HEK293 (cell line): ENCODE measurements at regions not wholly inside any gene's neighbourhood (a gene's known extent, or its start where the extent isn't known, plus 50 kb on each side); places are given as distances from the start of the nearest gene placed in this dataset.
A peak's percentile ranks its signal among the peaks of the same experiment; 100 is the strongest.

Experiments
- CTCF ChIA-PET: fragments of 350-600 bp; formaldehyde crosslinking; extraction: SDS; loops from one replicate; lab custom pipeline; 2021; ENCODE audit warnings: antibody characterized with exemption; lab: Yijun Ruan, JAX
- POLR2A ChIA-PET: fragments of 300-600 bp; formaldehyde crosslinking; extraction: SDS; loops from one replicate; lab custom pipeline; 2020; ENCODE audit warnings: antibody characterized with exemption, inconsistent platforms; lab: Yijun Ruan, JAX
- H3K27ac ChIP-seq: fragments of 200-500 bp; sonication (Bioruptor generic); 2 replicates; pipeline ENCODE4 v1.5.1; 2014; ENCODE audit warnings: low read depth, low read length, control low read depth, inconsistent platforms; ENCODE audit errors: extremely low read depth
- H3K36me3 ChIP-seq, 2 experiments: fragments of 200-500 bp in 1 of 2; sonication (Bioruptor generic) in 1 of 2; 1 replicate in 1 of 2; 2 replicates in 1 of 2; pipeline ENCODE4 v1.5.1; 2014 to 2017; ENCODE audit warnings: inconsistent platforms in 2 of 2, low read length in 2 of 2; ENCODE audit not compliant: control insufficient read depth in 2 of 2, insufficient read depth in 1 of 2
- H3K4me1 ChIP-seq: fragments of 200-500 bp; sonication (Bioruptor generic); 2 replicates; pipeline ENCODE4 v1.5.1; 2014; ENCODE audit warnings: mild to moderate bottlenecking, low read length, inconsistent platforms; ENCODE audit not compliant: control insufficient read depth, insufficient read depth
- H3K4me3 ChIP-seq: 2 replicates; pipeline ENCODE4 v1.5.1; 2011; ENCODE audit warnings: low read depth, mild to moderate bottlenecking, control low read depth, low read length, moderate library complexity
- H3K9me3 ChIP-seq: fragments of 200-500 bp; sonication (Bioruptor generic); 2 replicates; pipeline ENCODE4 v1.5.1; 2014; ENCODE audit warnings: low read depth, low read length, inconsistent platforms; ENCODE audit not compliant: control insufficient read depth, insufficient read depth
- GLI4 ChIP-seq: fragments of 450-650 bp; formaldehyde crosslinking; IDR thresholded peaks from 2 replicates; pipeline ENCODE4 v1.5.1; 2016; ENCODE audit warnings: missing biosample characterization, missing genetic modification characterization
- GLIS1 ChIP-seq: fragments of 450-650 bp; formaldehyde crosslinking; IDR thresholded peaks from 2 replicates; pipeline ENCODE4 v1.5.1; 2016; ENCODE audit warnings: missing biosample characterization, missing genetic modification characterization
- PRDM10 ChIP-seq: fragments of 450-650 bp; formaldehyde crosslinking; IDR thresholded peaks from 2 replicates; pipeline ENCODE4 v1.5.1; 2016; ENCODE audit warnings: missing biosample characterization, missing genetic modification characterization
- SETDB1 ChIP-seq: IDR thresholded peaks from one replicate; pipeline ENCODE4 v1.6.1; 2017; ENCODE audit warnings: mild to moderate bottlenecking, low read length, moderate library complexity, mixed read lengths; ENCODE audit not compliant: insufficient read length
- TCF7L2 ChIP-seq: IDR thresholded peaks from 2 replicates; pipeline ENCODE4 v1.6.1; 2011; ENCODE audit warnings: low read depth, mild to moderate bottlenecking, inconsistent platforms, low read length, moderate library complexity, borderline replicate concordance
- ZNF132 ChIP-seq: fragments of 450-650 bp; formaldehyde crosslinking; IDR thresholded peaks from 2 replicates; pipeline ENCODE4 v1.5.1; 2017; ENCODE audit warnings: missing biosample characterization, missing genetic modification characterization, borderline replicate concordance
- ZNF174 ChIP-seq: fragments of 450-650 bp; formaldehyde crosslinking; IDR thresholded peaks from 2 replicates; pipeline ENCODE4 v1.5.0; 2017; ENCODE audit warnings: missing biosample characterization, mild to moderate bottlenecking, missing genetic modification characterization
- ZNF221 ChIP-seq: fragments of 450-650 bp; formaldehyde crosslinking; IDR thresholded peaks from 2 replicates; pipeline ENCODE4 v1.5.1; 2017; ENCODE audit warnings: missing biosample characterization, missing genetic modification characterization, borderline replicate concordance
- ZNF366 ChIP-seq: fragments of 450-650 bp; formaldehyde crosslinking; conservative IDR thresholded peaks from 2 replicates; pipeline ENCODE4 v1.5.1; 2016; ENCODE audit warnings: missing biosample characterization, missing genetic modification characterization
- ZNF37A ChIP-seq: fragments of 450-650 bp; IDR thresholded peaks from 2 replicates; pipeline ENCODE4 v1.5.1; 2018; ENCODE audit warnings: missing biosample characterization, missing genetic modification characterization
- ZNF398 ChIP-seq: fragments of 450-650 bp; formaldehyde crosslinking; IDR thresholded peaks from 2 replicates; pipeline ENCODE4 v1.5.1; 2017; ENCODE audit warnings: missing biosample characterization, missing genetic modification characterization
- ZNF423 ChIP-seq: fragments of 450-650 bp; formaldehyde crosslinking; IDR thresholded peaks from 2 replicates; pipeline ENCODE4 v1.5.1; 2016; ENCODE audit warnings: missing biosample characterization, missing genetic modification characterization
- ZNF629 ChIP-seq: fragments of 450-650 bp; formaldehyde crosslinking; IDR thresholded peaks from 2 replicates; pipeline ENCODE4 v1.5.1; 2017; ENCODE audit warnings: missing biosample characterization, missing genetic modification characterization
- ZNF76 ChIP-seq: fragments of 450-650 bp; formaldehyde crosslinking; IDR thresholded peaks from 2 replicates; pipeline ENCODE4; 2016; ENCODE audit warnings: low read depth, missing biosample characterization, missing genetic modification characterization, borderline replicate concordance
- ZSCAN30 ChIP-seq: fragments of 450-650 bp; IDR thresholded peaks from 2 replicates; pipeline ENCODE4 v1.5.1; 2018; ENCODE audit warnings: missing biosample characterization, mild to moderate bottlenecking, missing genetic modification characterization, moderate library complexity

GRCh38 chr12:11568762-11569478 lies 80.6 kb upstream of the ETV6 start:
- H3K36me3 ChIP-seq: no peaks in the 10 kb centered on the region
- ChIA-PET CTCF (interaction anchor here (0.9 to 1.0 kb wide), 2 partner anchors 12 to 465 kb away, joined by 4 to 5 read pairs; no protein-coding TSS in a partner anchor), POLR2A (no interaction called here)
- no peaks in the 10 kb centered on the region for H3K4me1 ChIP-seq
- TF ChIP-seq ZNF221 (tag by site-specific recombination) (no peak), GLIS1 (peak; percentile 78), PRDM10 (tag by site-specific recombination) (peak; percentile 65)
- H3K9me3 ChIP-seq: no peaks in the 10 kb centered on the region
- H3K4me3 ChIP-seq: no peak overlapping the region
- H3K27ac ChIP-seq: no peak overlapping the region

GRCh38 chr12:11569716-11570115 lies 79.8 kb upstream of the ETV6 start:
- H3K9me3 ChIP-seq: no peaks in the 10 kb centered on the region
- POLR2A ChIA-PET: no interaction called here
- CTCF ChIA-PET: interaction anchor here (0.8 to 1.0 kb wide), 2 partner anchors 440 to 464 kb away, joined by 3 to 4 read pairs; no protein-coding TSS in a partner anchor
- no peaks in the 10 kb centered on the region for H3K36me3 ChIP-seq
- H3K27ac ChIP-seq: no peak overlapping the region
- TF ChIP-seq ZNF174 (tag by site-specific recombination) (no peak), ZNF366 (tag by site-specific recombination) (no peak), ZNF37A (no peak), ZSCAN30 (no peak), ZNF76 (no peak), ZNF132 (tag by site-specific recombination) (no peak), TCF7L2 (no peak), ZNF423 (tag by site-specific recombination) (no peak), GLI4 (tag by site-specific recombination) (no peak), ZNF398 (tag by site-specific recombination) (no peak)
- H3K4me3 ChIP-seq: no peak overlapping the region
- no peaks in the 10 kb centered on the region for H3K4me1 ChIP-seq

GRCh38 chr12:11573880-11574279 lies 75.6 kb upstream of the ETV6 start:
- Histone ChIP-seq H3K4me1 (no peaks in the 10 kb centered on the region), H3K36me3 (no peaks in the 10 kb centered on the region), H3K27ac (no peak overlapping the region), H3K4me3 (no peak overlapping the region)
- ChIA-PET CTCF (interaction anchor here (0.6 to 3.5 kb wide), 4 partner anchors 459 to 854 kb away, joined by 3 to 14 read pairs (median 4); no protein-coding TSS in a partner anchor), POLR2A (no interaction called here)
- no peak for TF ChIP-seq ZNF629
- TF ChIP-seq SETDB1: peak; percentile 59
- TF ChIP-seq, all 188 proteins: peak for 1
- no peaks in the 10 kb centered on the region for H3K9me3 ChIP-seq
